Activated T-cell treated with anti-CD3 and anti-CD28 coated beads, Interleukin-2, amount 50 U/mL, for 1 hour (primary cell): ENCODE measurements at regions not wholly inside any gene's neighbourhood (a gene's known extent, or its start where the extent isn't known, plus 50 kb on each side); places are given as distances from the start of the nearest gene placed in this dataset.
"Not testable (repeated sequence)": the region's sequence is repeated elsewhere in the genome, so short reads cannot be mapped to it uniquely, and the experiment has no call there.

Experiments used
- DNase-seq: peaks from one replicate; pipeline ENCODE4 v3.0.0-alpha.2; 2020

DNA sequence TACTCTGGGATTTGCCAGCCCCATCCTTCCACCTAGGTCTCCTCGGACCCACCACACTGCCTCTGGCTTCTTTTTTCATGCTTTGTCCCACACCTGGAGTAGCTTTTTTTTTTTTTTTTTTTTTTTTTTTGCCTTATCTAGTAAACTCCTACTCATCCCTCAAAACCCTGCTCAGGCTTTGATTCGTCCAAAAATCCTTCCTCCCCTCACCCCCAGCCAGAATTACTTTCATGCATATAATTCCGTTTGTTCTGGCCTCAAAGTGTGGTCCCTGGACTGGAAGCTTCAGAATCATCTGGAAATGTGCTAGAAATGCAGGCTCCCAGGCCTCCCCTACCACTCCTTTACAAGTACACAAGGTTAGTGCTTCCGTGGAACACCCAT is 320.1 kb downstream of the PTTG2 start:
- no peak for DNase-seq

DNA sequence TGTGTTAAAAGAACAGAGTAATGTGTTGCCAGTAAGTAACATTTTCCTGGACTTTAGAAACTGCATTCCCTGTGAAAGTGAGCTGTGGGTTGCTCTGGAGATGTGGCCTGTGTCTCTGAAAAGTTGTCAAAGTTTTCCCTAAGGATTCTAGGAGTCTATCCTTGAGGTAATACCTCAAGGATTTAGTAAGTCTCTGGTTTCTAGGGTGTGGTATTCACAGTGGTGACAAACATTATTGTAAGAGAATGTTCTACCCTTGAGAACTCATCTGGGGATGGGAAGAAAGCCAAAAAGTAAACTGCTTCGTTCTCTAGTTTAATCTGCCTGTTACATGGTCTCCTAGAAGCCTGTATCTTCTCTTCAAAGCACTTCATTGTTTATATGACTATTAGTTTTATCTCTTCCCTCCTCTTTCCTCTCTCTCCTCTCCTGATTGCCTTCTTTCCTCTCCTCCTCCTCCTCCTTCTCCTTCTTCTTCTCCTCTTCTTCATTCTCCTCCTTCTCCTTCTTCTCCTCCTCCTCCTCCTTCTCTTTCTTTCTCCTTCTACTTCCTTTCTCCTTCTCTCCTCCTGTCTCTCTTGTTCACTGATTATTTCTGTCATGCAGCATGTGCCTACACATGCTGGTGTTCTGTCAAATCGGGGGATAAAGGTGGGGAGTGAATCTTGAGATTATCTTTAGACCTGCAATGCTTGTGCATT is 321.3 kb downstream of the PTTG2 start:
- no peak for DNase-seq

DNA sequence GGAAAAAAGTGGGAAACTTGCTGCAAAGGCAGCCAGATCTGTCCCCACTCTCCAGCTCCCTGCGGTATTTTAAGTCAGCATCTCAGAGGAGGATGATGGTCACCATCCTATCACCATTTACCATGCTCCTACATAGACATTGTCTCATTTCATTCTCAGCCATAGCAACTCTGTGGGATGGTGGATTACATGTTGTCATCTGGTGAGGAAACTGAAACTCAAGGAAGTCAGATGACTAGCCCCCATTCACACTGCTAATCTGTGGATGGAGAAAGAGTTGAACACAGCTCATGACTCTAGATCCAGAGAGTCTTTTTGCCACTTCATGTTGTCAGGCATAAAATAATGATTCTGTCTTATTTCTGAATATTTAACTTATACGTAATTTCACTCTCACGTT is 323.5 kb downstream of the PTTG2 start:
- DNase-seq = no peak

DNA sequence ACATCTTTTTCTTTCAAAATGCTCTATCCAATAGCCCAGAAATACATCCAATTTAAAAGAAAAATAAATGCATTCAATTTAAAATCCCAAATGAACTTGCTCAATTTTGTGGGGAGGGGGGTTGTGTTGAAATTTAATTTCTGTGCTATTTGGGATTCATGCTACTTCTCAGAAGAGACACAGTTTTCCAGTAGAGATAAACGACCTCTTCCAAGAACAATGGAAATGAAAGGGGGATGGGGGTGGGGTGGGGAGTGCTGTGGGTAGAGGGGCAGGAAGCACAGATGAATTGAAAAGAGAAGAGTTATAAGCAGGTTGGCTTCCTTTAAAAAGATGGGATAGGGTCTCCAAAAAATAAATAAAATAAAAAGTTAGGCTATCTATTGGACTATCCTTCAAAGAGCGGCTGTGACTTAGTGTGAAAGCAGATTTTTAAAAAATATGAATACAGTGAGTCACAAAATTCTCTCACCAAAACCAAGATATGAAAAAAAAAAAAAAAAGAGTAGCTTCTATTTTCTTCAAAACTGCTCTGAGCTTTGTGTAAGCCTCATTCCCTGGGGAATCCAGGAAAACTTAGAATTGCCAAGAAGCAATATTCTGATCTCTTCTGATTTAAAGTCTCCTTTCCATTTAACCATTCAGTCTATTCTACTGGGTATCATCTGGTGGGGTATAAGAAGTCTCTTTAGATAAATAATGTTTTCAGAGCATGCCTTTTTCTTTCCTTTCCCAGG is 324.3 kb downstream of the PTTG2 start:
- no peak for DNase-seq

DNA sequence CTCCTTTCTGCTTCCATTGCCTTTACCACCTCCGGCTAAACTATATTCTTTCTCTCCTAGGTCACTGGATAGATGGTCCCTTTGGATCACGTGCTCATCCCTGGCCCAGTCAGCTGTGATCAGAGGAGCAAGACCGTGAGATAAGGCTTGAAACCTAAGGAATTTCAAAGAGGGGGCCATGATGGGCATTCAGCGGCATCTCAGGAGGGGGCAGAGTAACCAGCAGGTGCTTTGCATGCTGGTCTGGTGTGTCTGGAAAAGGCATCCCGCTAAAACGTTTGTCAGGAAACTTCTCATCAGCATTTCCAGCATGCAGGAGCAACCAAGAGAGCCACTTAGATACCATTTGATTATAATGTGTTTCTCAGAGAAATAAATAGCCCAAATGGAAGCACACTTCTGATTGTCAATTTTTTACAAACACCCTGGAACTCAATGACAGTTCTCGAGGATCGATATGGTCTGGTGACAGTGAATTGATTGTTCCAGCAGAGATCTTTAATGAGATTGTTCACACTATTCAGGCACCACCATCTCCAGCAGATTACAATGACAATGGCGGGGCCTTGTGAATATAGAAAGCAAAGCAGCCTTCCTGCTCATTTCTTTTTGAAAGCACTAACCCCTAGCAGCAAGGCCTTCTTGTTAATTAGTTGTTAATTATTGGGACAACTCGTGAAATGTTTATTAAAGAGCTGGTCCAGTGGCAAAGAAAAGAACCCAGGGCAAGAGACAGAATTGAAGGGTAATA is 327.1 kb downstream of the PTTG2 start:
- DNase-seq = no peak

DNA sequence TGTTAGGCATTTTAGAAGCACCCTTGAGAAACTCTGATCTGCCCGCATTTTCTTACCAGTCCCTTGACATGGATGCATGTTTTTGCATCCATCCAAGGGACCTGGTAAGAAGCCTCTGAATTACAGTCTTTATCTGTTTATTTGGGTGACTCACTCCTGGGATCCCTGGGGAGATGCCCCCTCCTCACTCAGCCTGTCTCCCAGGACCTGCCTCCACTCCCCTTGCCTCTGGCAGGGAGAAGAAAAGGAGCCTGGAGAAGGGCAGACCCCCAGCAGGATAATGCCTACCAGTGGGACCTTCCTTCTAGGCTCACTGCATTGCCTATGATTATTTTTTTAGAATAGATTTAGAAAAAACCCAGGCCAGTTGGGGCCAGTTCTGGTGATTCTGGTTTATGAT is 329.4 kb downstream of the PTTG2 start:
- no peak for DNase-seq

DNA sequence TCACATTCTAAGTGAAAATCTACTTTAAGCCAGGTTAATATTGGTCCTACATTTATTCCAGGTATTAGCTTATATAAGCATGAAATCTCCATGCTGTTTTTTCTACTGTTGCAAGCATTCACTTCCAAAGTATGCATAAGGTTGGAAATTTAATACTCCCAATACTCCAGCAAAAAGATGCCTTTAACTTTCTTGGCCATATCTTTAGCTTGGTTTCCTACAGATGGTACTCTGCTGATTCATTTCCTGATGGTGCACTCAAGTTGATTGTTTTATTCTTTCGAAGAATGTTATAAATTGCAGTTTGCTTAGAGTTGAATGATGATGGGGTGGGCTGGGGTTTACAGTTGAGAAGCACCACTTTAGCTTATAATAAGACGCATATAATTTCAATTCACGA is 330.2 kb downstream of the PTTG2 start:
- no peak for DNase-seq

DNA sequence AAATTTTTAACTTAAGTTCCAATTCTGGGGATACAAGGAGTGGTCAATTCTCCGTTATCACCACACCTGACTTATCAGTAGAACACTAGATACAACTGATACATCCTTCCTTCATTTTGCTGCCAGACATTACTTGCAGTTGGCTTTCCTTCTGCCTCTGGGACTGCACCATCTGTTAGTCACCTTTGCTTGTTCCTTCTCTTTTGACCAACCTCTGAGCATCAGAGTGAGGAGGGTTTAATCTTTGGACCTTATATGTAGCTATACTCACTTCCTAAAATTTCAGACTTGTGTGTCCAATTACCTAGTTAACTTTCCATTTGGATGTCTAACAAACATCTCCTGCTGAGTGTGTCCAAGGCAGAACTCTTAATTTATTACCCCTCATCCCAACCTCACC is 330.7 kb downstream of the PTTG2 start:
- no peak for DNase-seq

DNA sequence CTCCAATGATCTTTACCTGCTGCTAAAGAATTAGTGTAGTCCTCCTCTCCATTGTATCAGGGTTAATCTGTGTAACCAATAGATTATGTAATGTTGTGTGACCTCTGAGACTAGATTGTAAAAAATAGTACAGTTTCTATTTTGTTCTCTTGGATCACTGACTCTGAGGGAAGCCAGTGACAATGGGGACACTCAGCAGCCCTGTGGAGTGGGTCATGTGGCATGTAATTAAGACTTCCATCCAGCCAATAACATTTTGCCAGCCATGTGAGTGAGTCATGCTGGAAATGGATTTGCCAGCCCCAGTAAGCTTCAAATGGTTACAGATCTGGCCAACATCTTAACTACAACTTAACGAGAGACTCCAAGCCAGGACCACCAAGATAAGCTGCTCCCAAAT is 332.3 kb downstream of the PTTG2 start:
- no peak for DNase-seq

DNA sequence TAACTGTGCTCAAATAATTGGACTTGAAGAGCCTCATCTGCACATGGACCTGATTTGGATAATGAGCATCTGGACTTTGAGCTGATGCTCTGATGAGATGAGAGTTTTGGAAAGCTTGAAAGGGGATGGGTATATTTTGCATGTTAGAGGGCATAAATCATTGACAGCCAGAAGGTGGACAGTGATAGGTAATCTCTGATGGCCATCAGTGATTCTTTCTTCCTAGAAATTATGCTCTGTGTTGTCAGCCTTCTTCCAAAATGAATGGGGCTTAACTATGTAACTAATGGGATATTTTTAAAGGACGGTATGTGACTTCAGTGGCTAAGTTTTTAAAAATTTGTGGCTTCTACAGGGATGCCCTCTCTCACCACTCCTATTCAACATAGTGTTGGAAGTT is 334.0 kb downstream of the PTTG2 start:
- no peak for DNase-seq

DNA sequence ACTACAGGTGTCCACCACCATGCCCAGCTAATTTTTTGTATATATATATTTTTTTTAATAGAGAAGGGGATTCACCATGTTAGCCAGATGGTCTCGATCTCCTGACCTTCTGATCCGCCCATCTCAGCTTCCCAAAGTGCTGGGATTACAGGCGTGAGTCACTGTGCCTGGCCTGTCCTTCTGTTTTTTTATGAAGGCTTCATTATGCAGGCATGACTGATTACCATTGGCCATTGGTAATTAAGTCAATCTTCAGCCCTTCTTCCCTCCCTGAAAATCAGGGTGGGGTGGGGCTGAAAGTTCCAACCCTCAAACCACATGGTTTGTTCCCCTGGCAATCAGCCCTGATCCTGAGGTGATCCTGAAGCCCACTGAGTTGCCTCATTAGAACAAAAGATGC is 336.9 kb downstream of the PTTG2 start:
- no peak for DNase-seq

DNA sequence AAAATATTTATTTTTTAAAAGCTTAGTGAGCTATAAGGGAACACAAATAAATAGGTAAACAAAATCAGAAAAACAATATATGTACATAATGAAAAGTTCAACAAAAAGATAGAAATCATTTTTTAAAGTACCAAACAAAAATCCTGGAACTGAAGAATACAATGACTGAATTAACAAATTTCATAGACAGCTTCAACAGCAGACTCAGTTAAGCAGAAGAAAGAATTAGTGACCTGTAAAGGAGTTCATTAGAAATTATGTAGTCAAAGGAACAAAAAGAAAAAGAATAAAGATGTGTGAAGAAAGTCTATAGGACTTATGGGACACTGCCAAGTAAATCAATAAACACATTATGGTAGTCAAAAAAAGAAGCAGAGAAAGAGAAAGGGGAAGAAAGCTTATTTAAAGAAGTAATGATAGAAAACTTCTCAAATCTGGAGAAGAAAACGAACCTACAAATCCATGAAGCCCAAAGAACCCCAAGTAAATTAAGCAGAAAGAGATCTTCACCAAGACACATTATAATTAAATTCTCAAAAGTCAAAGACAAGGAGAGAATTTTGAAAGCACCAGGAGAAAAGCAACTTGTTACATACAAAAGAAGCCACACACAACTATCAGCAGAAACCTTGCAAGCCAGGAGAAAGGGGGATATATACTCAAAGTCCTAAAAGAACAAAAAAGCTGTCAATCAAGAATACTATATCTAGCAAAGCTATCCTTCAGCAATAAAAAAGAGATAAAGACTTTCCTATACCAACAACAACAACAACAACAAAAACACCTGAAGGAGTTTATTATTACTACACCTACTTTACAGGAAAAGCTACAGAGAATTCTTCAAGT is 338.9 kb downstream of the PTTG2 start:
- DNase-seq = no peak

DNA sequence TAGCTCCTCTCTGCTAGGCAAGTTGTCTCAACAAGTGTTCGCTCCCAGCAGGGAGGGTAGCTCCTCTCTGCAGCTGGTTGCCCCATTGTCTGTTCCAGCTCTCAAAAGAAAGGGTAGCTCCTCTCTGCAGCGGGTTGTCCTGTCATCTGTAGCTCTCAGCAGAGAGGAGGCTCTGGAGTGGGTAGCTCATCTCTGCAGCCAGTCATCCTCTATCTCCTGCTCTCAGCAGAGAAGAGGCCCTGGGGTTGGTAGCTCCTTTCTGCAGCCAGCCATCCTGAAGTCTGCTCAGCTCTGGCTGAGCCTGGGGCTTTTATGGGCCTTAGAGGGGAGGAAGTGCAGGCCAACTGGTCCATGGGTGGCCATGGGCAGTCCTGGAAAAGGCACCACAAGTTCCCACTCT is 342.7 kb downstream of the PTTG2 start:
- DNase-seq = no peak

DNA sequence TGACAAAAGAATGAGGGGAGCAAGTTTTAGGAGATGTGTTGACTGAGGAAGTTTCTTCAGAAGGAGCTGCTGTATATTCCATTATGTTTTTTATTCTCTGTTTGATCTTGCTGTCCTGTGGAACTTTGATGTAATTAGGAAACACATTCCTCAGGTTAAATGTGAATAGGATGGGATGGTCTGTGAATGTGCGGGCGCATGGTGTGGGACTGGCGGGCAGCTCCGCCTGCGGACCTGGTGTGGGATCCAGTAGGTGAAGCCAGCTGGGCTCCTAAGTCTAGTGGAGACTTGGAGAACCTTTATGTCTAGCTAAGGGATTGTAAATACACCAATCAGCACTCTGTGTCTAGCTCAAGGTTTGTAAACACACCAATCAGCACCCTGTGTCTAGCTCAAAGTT is 344.3 kb downstream of the PTTG2 start:
- not testable (repeated sequence) for DNase-seq

DNA sequence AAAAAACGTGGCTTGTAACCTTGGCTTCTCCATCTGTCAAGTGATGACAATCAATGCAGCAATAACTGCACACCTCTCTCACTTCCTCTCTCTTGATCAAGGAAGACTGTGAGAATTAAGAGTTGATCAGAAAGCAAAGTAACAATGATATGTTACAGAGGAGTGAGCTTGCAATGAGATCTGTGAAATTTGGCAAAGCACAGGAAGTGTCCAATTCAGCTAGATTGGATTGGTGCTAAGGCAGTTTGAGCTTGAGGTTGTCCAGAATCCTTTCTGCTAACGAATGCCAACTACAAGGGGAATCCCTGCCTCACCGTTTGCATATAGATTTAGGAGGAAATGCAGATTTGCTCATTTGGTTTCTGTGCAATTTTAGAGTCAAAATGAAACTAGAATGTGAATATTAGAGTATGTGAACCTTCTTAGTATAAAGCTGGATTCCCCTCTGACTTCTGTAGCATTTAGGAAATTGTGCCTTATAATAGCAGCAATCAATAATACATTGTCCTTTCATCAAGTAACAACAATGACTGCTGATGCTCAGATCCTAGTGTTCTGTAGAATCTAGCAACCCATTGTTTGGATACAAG is 346.4 kb downstream of the PTTG2 start:
- DNase-seq = no peak

DNA sequence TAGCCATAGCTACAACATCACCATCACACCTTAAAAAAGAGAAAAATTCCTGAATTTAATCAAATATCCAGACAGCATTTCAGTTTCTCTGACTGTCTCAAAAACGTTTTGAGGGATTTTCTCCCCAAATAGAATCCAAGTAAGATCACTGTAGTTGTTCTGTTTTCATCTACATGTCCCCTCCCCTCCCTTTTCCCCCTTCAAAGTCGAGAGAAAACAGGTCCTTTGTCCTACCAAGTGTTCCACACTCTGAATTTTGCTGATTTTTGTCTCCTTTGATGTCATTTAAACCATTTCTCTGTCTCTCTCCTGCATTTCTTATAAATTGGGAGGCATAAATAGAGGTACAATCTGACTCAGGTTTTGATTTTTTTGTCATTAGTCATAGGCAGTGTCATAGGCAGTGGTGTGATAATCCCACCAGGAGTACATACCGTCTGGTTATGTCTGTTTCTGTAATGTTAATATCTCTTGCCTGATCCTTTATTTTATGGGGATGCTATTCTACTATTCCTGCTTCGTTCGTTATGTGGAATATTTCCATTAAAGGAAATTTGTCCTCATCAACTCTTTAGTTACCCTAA is 348.6 kb downstream of the PTTG2 start:
- no peak for DNase-seq

DNA sequence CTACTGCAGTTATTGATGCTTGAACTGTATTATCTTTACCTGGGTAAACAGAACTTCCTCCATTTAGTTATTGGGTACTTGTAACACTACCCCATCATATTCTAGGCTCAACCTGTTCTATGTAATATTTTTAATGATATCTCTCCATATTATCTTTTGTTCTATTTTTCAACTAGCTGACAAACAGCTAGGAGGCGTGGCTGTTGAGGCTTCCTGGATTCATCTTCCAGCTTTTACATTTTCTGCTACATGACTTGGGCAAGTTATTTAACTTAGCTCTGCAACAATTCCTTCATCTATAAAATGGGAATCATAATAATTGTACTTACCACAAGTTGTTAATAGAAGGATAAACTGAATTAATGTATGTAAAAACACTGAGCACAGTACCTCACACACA is 349.3 kb downstream of the PTTG2 start:
- DNase-seq = no peak

DNA sequence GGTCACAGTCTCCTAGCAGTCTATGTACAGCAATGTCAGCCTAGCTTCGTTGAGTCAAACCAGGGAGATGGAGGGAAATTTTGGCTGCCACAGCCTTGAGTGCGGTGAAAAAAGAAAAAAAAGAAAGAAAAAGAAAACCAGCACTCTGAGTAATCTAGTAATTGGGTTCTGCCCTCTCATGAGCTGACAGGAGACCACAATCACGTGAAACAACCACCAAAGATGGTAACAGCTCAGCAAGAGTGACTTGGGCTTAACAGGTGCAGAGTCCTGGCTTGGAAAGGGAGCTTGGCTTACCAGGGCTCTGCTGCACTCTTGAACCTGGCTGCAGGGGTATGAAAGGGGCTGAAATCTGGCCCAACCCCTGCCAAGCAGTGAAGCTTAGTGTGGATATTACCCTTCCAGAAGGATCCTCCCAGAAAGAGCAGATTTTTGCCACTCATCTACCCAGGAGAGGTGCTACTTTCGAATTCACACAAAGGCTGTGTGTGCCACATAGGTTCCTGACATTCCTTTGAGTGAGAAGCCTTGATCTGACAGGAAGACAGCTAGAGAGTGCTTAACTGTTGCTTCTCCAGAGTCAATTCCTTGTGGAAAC is 350.3 kb downstream of the PTTG2 start:
- peak; percentile 52 for DNase-seq

DNA sequence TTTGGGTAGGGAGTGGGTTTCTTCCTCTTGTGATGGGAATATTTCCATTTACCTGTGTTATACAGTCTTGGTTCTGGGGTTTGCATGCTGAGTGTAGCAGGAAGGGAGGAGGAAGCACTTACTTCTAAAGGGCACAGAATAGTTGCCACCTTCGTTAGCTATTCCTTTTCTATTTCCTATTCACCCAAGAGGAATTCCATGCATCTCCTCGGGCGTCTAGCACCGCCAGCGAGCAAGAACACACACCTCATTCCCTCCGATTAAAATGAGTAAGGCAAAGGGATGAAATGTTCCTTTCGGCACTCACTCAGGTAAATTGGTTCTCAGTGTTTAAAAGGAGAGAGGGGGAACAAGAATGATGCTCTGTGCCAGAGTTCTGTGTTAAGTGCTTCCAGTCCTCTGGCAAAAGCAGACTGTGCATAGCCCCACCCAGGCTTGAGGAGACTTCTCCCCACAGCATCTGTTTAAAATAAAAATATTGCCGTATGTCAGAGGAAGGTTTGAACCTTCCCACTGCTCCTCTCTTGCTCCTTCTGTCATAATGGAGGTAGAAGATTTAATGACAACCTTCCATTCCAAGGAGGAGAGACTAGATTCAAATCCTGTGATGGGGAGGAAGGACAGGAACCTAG is 351.4 kb downstream of the PTTG2 start:
- no peak for DNase-seq

DNA sequence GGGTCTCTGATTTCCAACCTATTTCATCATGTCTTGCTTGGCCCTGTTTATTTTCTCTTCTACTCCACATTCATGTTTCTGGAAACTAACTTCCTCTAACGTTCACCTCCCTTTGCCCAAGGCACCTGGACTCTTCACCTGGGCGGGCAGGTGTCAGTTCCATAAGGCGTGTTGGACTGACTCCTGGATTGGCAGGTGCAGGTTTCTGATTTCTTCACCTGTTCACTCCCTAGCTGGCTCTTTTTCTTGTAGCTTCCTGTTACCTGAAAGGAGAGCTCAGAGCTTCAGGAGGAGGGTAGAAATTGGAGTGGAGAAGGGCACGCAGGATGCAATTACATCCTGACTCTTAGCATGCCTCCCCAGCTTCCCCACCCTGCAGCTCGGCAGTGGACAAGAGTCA is 350.8 kb upstream of the KLF3 start:
- DNase-seq = no peak

DNA sequence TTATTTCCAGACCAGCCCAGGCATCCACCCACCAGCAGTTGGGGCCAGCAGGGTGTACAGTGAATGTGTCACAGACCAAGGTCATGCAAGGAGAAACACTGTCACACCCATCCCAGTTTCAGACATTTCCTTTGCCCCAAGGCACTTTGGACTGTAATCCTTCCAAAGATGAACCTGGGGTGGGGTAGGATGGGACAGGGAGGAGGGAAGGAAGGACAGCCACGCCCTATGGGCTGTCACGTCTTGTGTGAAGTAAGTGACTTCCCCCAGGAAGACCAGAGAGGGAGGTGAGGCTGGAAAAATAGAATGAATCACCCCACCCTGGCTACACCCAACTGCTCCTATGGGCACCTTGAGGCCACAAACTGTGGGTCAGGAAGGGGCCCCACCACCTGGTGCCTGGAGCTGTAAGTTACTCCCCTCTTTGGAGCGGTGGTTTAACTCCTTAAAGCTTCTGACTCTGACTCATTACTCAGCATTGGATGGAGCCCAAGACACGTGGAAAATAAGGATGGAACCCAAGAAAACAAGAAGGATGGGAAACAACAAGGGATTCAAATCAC is 349.9 kb upstream of the KLF3 start:
- DNase-seq = no peak
